ENCODE measurements at regions not wholly inside any gene's neighbourhood (a gene's known extent, or its start where the extent isn't known, plus 50 kb on each side); places are given as distances from the start of the nearest gene placed in this dataset.
A peak's percentile ranks its signal among the peaks of the same experiment; 100 is the strongest.

GRCh38 chr11:134654161-134654915 is 242.3 kb upstream of the B3GAT1 start:
- WGBS, 2 donors: 76 to 81% methylated on average over 19 to 20 of the region's 20 CpGs
- no peak for ATAC-seq (ENCODE audit: low FRiP score in 2 of 2)
- DNase-seq: peak in 1 of 2 donors; percentile 11

DNA sequence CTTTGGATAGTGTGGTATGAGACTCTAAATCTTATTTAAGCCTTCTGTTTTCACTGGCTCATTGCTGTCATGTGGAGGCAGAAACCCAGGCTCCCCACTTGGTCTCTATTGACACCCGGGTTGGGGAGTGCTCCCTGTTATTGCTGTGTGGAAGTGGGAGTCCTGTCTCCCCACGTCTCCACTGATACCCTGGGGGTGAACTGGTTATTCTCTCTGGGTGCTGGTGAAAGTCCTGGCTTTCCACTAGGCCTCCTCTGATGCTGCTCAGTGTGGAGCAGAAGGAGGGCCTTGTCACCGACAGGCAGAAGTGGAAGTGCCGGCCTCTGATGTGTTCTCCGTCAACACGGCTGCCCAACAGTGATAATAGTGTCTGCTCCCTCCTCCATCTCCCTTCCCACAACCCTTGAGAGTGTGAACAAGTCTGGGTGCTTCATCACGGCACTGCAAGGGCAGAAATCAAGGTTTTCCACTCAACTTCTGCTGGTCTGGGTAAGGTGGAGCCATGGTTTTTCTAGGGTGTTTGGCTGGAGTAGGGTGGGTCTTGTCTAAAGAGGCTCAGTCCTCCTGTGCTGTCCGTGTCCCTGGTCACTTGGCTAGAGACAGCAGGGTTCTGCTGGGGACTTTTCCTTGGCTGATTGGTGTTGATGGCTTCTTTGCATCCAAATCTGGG is 240.7 kb upstream of the B3GAT1 start:
- DNase-seq (no peak), ATAC-seq (ENCODE audit: low FRiP score in 2 of 2) (peak in 1 of 2 donors; percentile 30)
- Histone ChIP-seq H3K27ac (no peak overlapping the region), H3K9me3 (no peaks in the 10 kb centered on the region), H3K36me3 (no peaks in the 10 kb centered on the region), H3K4me3 (no peak overlapping the region), H3K27me3 (no peaks in the 10 kb centered on the region), H3K4me1 (no peaks in the 10 kb centered on the region)
- 76 to 83% methylated on average over 8 of the region's 8 CpGs for WGBS, 2 donors
- no peak for TF ChIP-seq POLR2A (IDR thresholded peaks at IDR 0.05)
- TF ChIP-seq POLR2AphosphoS5 (IDR thresholded peaks at IDR 0.05): no peak
- TF ChIP-seq CTCF (IDR thresholded peaks at IDR 0.05): no peak
- no peak for TF ChIP-seq EP300 (IDR thresholded peaks at IDR 0.05)

More at GRCh38 chr11:134654161-134654915, 242.3 kb upstream of the B3GAT1 start:
- Histone ChIP-seq H3K27me3 (no peaks in the 10 kb centered on the region), H3K4me3 (no peak overlapping the region), H3K36me3 (no peaks in the 10 kb centered on the region), H3K9me3 (no peaks in the 10 kb centered on the region), H3K27ac (no peak overlapping the region), H3K4me1 (no peaks in the 10 kb centered on the region)
- TF ChIP-seq POLR2AphosphoS5 (IDR thresholded peaks at IDR 0.05) (no peak), POLR2A (IDR thresholded peaks at IDR 0.05) (no peak), EP300 (IDR thresholded peaks at IDR 0.05) (no peak), CTCF (IDR thresholded peaks at IDR 0.05) (no peak)

DNA sequence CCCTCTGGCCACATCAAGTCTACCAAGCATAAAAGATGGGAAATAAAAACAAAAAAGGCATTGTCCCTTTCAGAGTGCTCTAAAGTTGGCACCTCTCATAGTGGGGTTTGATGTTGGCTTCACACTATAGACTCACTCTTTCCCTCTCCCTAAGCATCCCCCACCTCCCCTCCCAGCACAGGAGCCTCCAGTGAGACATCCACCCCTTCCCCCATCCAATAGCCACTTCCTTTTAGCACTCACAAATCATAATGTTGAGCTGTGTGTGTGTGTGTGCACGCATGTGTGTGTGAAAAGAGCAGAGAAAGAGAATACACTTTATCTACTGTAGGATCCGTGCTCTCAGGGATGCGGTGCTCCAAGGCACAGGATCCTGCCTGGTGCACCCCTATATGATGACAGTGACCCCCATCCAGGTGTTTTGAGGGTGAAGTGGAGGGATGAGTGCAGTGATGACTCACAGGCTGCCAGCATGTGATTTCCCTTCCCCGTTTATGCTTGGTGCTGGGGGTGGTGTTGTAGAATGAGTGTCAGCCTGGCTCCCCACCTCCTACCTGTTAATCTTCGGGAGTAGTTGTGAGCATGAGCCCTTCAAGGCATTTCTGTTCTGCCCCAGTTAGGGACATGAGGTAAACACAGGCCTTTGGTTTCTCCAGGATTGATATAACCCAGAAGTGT is 235.2 kb upstream of the B3GAT1 start:
- no peaks in the 10 kb centered on the region for H3K4me1 ChIP-seq
- ATAC-seq (ENCODE audit: low FRiP score in 2 of 2) (no peak), DNase-seq (no peak)
- no peak overlapping the region for H3K4me3 ChIP-seq
- H3K27ac ChIP-seq: no peak overlapping the region
- no peaks in the 10 kb centered on the region for H3K27me3 ChIP-seq
- no peaks in the 10 kb centered on the region for H3K36me3 ChIP-seq
- TF ChIP-seq POLR2A (IDR thresholded peaks at IDR 0.05): no peak
- TF ChIP-seq POLR2AphosphoS5 (IDR thresholded peaks at IDR 0.05): no peak
- no peak for TF ChIP-seq CTCF (IDR thresholded peaks at IDR 0.05)
- TF ChIP-seq EP300 (IDR thresholded peaks at IDR 0.05): no peak
- no peaks in the 10 kb centered on the region for H3K9me3 ChIP-seq
- 56 to 66% methylated on average over 5 of the region's 5 CpGs for WGBS, 2 donors

DNA sequence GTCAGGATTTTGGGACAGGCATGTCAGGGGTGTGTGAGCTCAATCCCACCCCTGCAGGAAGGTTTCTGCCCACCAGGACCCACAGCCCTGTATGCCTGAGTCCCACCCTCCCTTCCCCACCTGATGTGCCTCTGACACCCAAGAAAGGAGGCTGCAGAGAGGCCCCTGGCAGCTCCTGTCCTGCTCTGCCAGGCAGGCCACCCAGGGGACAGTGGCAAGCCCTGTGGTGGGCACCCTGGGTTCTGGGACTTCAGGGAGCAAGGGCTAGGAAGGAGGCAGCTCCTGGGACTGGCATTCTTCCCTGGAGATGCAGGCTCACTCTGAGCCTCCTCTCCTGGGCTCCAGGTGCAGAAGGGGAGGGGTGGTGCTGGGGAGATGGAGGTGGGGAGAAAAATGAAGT is 234.5 kb upstream of the B3GAT1 start:
- TF ChIP-seq POLR2AphosphoS5 (IDR thresholded peaks at IDR 0.05) (no peak), CTCF (IDR thresholded peaks at IDR 0.05) (no peak), POLR2A (IDR thresholded peaks at IDR 0.05) (no peak), EP300 (IDR thresholded peaks at IDR 0.05) (no peak)
- Histone ChIP-seq H3K27ac (no peak overlapping the region), H3K9me3 (no peaks in the 10 kb centered on the region), H3K27me3 (no peaks in the 10 kb centered on the region), H3K4me1 (no peaks in the 10 kb centered on the region), H3K4me3 (no peak overlapping the region), H3K36me3 (no peaks in the 10 kb centered on the region)
- DNase-seq: no peak
- no peak for ATAC-seq (ENCODE audit: low FRiP score in 2 of 2)
